ENCODE measurements at regions not wholly inside any gene's neighbourhood (a gene's known extent, or its start where the extent isn't known, plus 50 kb on each side); places are given as distances from the start of the nearest gene placed in this dataset.
"Not testable (repeated sequence)": the region's sequence is repeated elsewhere in the genome, so short reads cannot be mapped to it uniquely, and the experiment has no call there.

- DNase-seq, result no peak
These were observed 112.5 kb downstream of the KLF5 start for GRCh38 chr13:73171271-73171682.

GRCh38 chr13:73169971-73170370, 111.2 kb downstream of the KLF5 start:
- no peak for DNase-seq

GRCh38 chr13:73168953-73169401, 110.2 kb downstream of the KLF5 start:
- DNase-seq, result no peak

- DNase-seq, result no peak
These were observed 109.6 kb downstream of the KLF5 start for GRCh38 chr13:73168226-73168952.

GRCh38 chr13:73167028-73167820, 108.4 kb downstream of the KLF5 start:
- DNase-seq, result no peak

GRCh38 chr13:73166204-73166603, 107.4 kb downstream of the KLF5 start:
- no peak for DNase-seq

- no peak for DNase-seq
These were observed 104.4 kb downstream of the KLF5 start for GRCh38 chr13:73162912-73163911.

- DNase-seq, result not testable (repeated sequence)
These were observed 101.7 kb downstream of the KLF5 start for GRCh38 chr13:73160371-73161031.

- DNase-seq, result no peak
These were observed 100.0 kb downstream of the KLF5 start for GRCh38 chr13:73158851-73159250.

GRCh38 chr13:73157031-73157430, 98.2 kb downstream of the KLF5 start:
- DNase-seq, result no peak

GRCh38 chr13:73146707-73147106, 87.9 kb downstream of the KLF5 start:
- DNase-seq, result no peak

- DNase-seq, result no peak
These were observed 83.3 kb downstream of the KLF5 start for GRCh38 chr13:73142071-73142470.

- no peak for DNase-seq
These were observed 82.5 kb downstream of the KLF5 start for GRCh38 chr13:73141292-73141771.

- DNase-seq, result no peak
These were observed 82.0 kb downstream of the KLF5 start for GRCh38 chr13:73140801-73141200.

- DNase-seq, result no peak
These were observed 80.1 kb downstream of the KLF5 start for GRCh38 chr13:73138638-73139491.

- no peak for DNase-seq
These were observed 79.5 kb downstream of the KLF5 start for GRCh38 chr13:73138276-73138637.

- no peak for DNase-seq
These were observed 78.0 kb downstream of the KLF5 start for GRCh38 chr13:73136776-73137175.

GRCh38 chr13:73133531-73133930, 74.7 kb downstream of the KLF5 start:
- DNase-seq, result no peak

GRCh38 chr13:73131247-73131646, 72.4 kb downstream of the KLF5 start:
- DNase-seq, result no peak

GRCh38 chr13:73129023-73129422, 70.2 kb downstream of the KLF5 start:
- DNase-seq, result no peak

Measured in SHP77 (cell line).